IMR-90 (cell line): ENCODE measurements at regions not wholly inside any gene's neighbourhood (a gene's known extent, or its start where the extent isn't known, plus 50 kb on each side); places are given as distances from the start of the nearest gene placed in this dataset.

Experiments used
- ATAC-seq: fragments of 200-7000 bp; cut with Tn5 transposase; 2 replicates; pipeline ENCODE4 v1.9.1; 2020; ENCODE audit warnings: low read depth, mild to moderate bottlenecking, moderate library complexity
- BruUV-seq: library from RNA; stranded (reverse); fragments of 400-500 nt; replicated peaks from 2 replicates; lab custom pipeline; 2021; lab: Mats Ljungman, UMichigan
- CTCF ChIA-PET: fragments of 300-600 bp; formaldehyde crosslinking; extraction: SDS; loops from one replicate; lab custom pipeline; 2021; ENCODE audit warnings: antibody characterized with exemption; lab: Yijun Ruan, JAX
- POLR2A ChIA-PET: fragments of 300-600 bp; sonication (Branson Sonifier 250); formaldehyde crosslinking; loops from one replicate; lab custom pipeline; 2022; ENCODE audit warnings: antibody characterized with exemption; ENCODE audit not compliant: unreplicated experiment; lab: Charles Lee
- DNase-seq: peaks from one replicate; pipeline ENCODE4 v3.0.0; 2013
- H2AFZ ChIP-seq: replicated peaks from 2 replicates; pipeline ENCODE3; 2013; ENCODE audit warnings: low read length, mild to moderate bottlenecking; ENCODE audit not compliant: poor library complexity
- H2AK5ac ChIP-seq: 2 replicates; pipeline ENCODE4 v1.6.1; 2013; ENCODE audit warnings: low read depth, low read length, inconsistent platforms
- H2AK9ac ChIP-seq: replicated peaks from 2 replicates; pipeline ENCODE3; 2013; ENCODE audit warnings: mild to moderate bottlenecking, low read depth, low read length, moderate library complexity; ENCODE audit not compliant: poor library complexity
- H2BK120ac ChIP-seq: 2 replicates; pipeline ENCODE4 v1.6.1; 2013; ENCODE audit warnings: low read depth, low read length, inconsistent platforms
- H2BK15ac ChIP-seq: 3 replicates; pipeline ENCODE4 v1.6.1; 2013; ENCODE audit warnings: low read depth, low read length, inconsistent platforms
- H2BK20ac ChIP-seq: 2 replicates; pipeline ENCODE4 v1.6.1; 2013; ENCODE audit warnings: low read depth, mild to moderate bottlenecking, inconsistent platforms, low read length, moderate library complexity
- H2BK5ac ChIP-seq: 2 replicates; pipeline ENCODE4 v1.6.1; 2013; ENCODE audit warnings: mild to moderate bottlenecking, low read depth, low read length, inconsistent platforms; ENCODE audit not compliant: poor library complexity, severe bottlenecking
- H3K14ac ChIP-seq: replicated peaks from 2 replicates; pipeline ENCODE4 v1.6.1; 2013; ENCODE audit warnings: low read depth, low read length, inconsistent platforms
- H3K18ac ChIP-seq: 2 replicates; pipeline ENCODE4 v1.6.1; 2013; ENCODE audit warnings: low read depth, low read length, control low read depth
- H3K23ac ChIP-seq: 2 replicates; pipeline ENCODE4 v1.6.1; 2013; ENCODE audit warnings: low read depth, low read length, inconsistent platforms
- H3K27ac ChIP-seq: 2 replicates; pipeline ENCODE4 v1.5.1; 2013; ENCODE audit warnings: mild to moderate bottlenecking, control low read depth, low read length; ENCODE audit not compliant: insufficient read depth
- H3K27me3 ChIP-seq: 2 replicates; pipeline ENCODE4 v1.6.1; 2013; ENCODE audit warnings: low read length; ENCODE audit not compliant: control insufficient read depth, insufficient read depth
- H3K36me3 ChIP-seq: 2 replicates; pipeline ENCODE4 v1.6.1; 2013; ENCODE audit warnings: low read length, mixed read lengths; ENCODE audit not compliant: control insufficient read depth, insufficient read depth
- H3K4ac ChIP-seq: 2 replicates; pipeline ENCODE4 v1.6.1; 2013; ENCODE audit warnings: low read depth, low read length, inconsistent platforms
- H3K4me1 ChIP-seq: 2 replicates; pipeline ENCODE4 v1.6.1; 2013; ENCODE audit warnings: low read length, mixed read lengths; ENCODE audit not compliant: control insufficient read depth, insufficient read depth
- H3K4me2 ChIP-seq: 2 replicates; pipeline ENCODE4 v1.6.1; 2013; ENCODE audit warnings: low read depth, mild to moderate bottlenecking, control low read depth, low read length, moderate library complexity
- H3K4me3 ChIP-seq: 2 replicates; pipeline ENCODE4 v1.5.1; 2013; ENCODE audit warnings: low read depth, mild to moderate bottlenecking, control low read depth, low read length, moderate library complexity; ENCODE audit not compliant: insufficient read depth
- H3K56ac ChIP-seq: 2 replicates; pipeline ENCODE4 v1.6.1; 2013; ENCODE audit warnings: low read length, inconsistent platforms; ENCODE audit not compliant: insufficient read depth; ENCODE audit errors: extremely low read depth
- H3K79me1 ChIP-seq, 2 experiments: 2 replicates each; pipeline ENCODE4 v1.6.1; 2013; ENCODE audit warnings: low read length in 2 of 2, inconsistent platforms in 1 of 2, low read depth in 1 of 2
- H3K9ac ChIP-seq: 2 replicates; pipeline ENCODE4 v1.6.1; 2013; ENCODE audit warnings: low read depth, low read length, control low read depth
- H3K9me1 ChIP-seq: 2 replicates; pipeline ENCODE4 v1.6.1; 2013; ENCODE audit warnings: low read length, inconsistent platforms; ENCODE audit not compliant: insufficient read depth
- H3K9me3 ChIP-seq: 2 replicates; pipeline ENCODE4 v1.6.1; 2013; ENCODE audit warnings: low read length; ENCODE audit not compliant: control insufficient read depth, insufficient read depth
- H4K20me1 ChIP-seq: 2 replicates; pipeline ENCODE4 v1.6.1; 2013; ENCODE audit warnings: low read length, inconsistent platforms; ENCODE audit not compliant: insufficient read depth
- H4K5ac ChIP-seq: 2 replicates; pipeline ENCODE4 v1.6.1; 2013; ENCODE audit warnings: mild to moderate bottlenecking, low read depth, low read length, control low read depth
- H4K8ac ChIP-seq, 2 experiments: 2 replicates each; pipeline ENCODE4 v1.6.1; 2013; ENCODE audit warnings: low read depth in 2 of 2, low read length in 2 of 2, control low read depth in 1 of 2, inconsistent platforms in 1 of 2
- H4K91ac ChIP-seq: 2 replicates; pipeline ENCODE4 v1.6.1; 2013; ENCODE audit warnings: low read depth, low read length, inconsistent platforms; ENCODE audit not compliant: insufficient read depth
- MAZ ChIP-seq: IDR thresholded peaks from 2 replicates; pipeline ENCODE4 v1.6.1; 2012; ENCODE audit warnings: low read depth, mild to moderate bottlenecking, low read length, improper control_type of control experiment, moderate library complexity, borderline replicate concordance
- POLR2A ChIP-seq: IDR thresholded peaks from 2 replicates; pipeline ENCODE4 v1.6.1; 2012; ENCODE audit warnings: mild to moderate bottlenecking, low read depth, low read length
- WGBS, 2 experiments: methylation state at CpG; one replicate each; pipeline versions ENCODE4 v1.1.5 to v1.1.7; 2013; ENCODE audit warnings: missing lambda C conversion rate in 2 of 2; ENCODE audit not compliant: insufficient read length in 1 of 2; ENCODE audit errors: extremely low coverage in 2 of 2; 5-methylcytosine and 5-hydroxymethylcytosine counted together
- dilution Hi-C: fragments of 300-500 bp; cut with HindIII; formaldehyde crosslinking; loops from one replicate; pipeline ENCODE4 v1.14.3; 2018; ENCODE audit warnings: low sequenced_read_pairs; ENCODE audit not compliant: unreplicated experiment
- in situ Hi-C: fragments of 300-500 bp; cut with MboI; formaldehyde crosslinking; loops from 3 replicates; pipeline ENCODE4 v1.14.3; 2019; ENCODE audit warnings: low sequenced_read_pairs, inconsistent platforms, mixed read lengths
- intact Hi-C: fragments of 100-400 bp; cut with micrococcal nuclease; formaldehyde crosslinking; loops from 2 replicates; pipeline ENCODE4 v1.10.0; 2022

DNA sequence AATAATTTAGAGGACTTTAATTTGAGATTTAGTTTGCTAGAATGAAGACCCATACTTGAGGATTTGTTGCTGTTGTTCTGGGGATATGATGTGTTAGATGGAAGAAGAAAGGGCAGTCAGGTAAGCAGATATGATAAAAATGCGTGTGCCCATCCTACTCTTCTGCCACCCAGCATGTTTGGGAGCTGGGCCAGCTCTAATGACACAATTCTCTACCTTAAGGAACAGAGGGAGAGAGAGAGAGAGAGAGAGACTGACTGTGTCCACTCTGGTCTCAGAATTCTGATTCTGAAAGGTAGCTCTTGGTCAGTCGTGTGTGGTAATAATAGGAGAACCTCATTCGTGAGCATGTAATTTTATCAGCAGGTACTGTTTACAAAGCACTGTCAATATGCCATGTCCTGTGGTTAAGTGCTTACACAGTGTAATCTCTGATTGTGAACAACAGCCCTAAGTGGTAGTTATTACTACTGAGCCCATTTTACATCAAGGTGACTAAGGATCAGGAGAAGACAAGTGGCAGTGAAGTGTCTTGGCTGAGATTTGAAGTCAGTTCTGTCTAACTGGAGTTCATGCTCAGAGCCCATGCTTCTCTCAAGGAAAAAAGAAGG, 307.4 kb upstream of the SEMA6A start:
- no peak overlapping the region for H2AFZ ChIP-seq
- dilution Hi-C loops (no loop called here), in situ Hi-C loops (no loop called here), intact Hi-C loops (no loop called here)
- H3K23ac ChIP-seq, result no peak overlapping the region
- no TSS peak for BruUV-seq
- no peak overlapping the region for H2BK20ac ChIP-seq
- ChIA-PET POLR2A (no interaction called here), CTCF (no interaction called here)
- no peak overlapping the region for H4K91ac ChIP-seq
- H3K4me1 ChIP-seq, result no peaks in the 10 kb centered on the region
- H3K9ac ChIP-seq, result no peak overlapping the region
- no peak overlapping the region for H3K4me2 ChIP-seq
- no peak for ATAC-seq
- H4K8ac ChIP-seq, result no peak overlapping the region
- no peak overlapping the region for H3K56ac ChIP-seq
- TF ChIP-seq POLR2A (no peak), MAZ (no peak)
- no peak overlapping the region for H2BK15ac ChIP-seq
- no peak overlapping the region for H3K14ac ChIP-seq
- H2AK5ac ChIP-seq, result no peak overlapping the region
- H3K4me3 ChIP-seq, result no peak overlapping the region
- 17% methylated on average over 1 of the region's 3 CpGs; no CpG with 5 or more reads in 1 of the 2 experiments for WGBS, 2 experiments
- no peaks in the 10 kb centered on the region for H3K9me1 ChIP-seq
- DNase-seq, result no peak
- no peak overlapping the region for H4K5ac ChIP-seq
- no peak overlapping the region for H2BK5ac ChIP-seq
- H3K79me1 ChIP-seq, result no peaks in the 10 kb centered on the region
- H2AK9ac ChIP-seq, result no peak overlapping the region
- no peak overlapping the region for H3K18ac ChIP-seq
- no peak overlapping the region for H3K27ac ChIP-seq
- H3K27me3 ChIP-seq, result no peaks in the 10 kb centered on the region
- H3K4ac ChIP-seq, result no peak overlapping the region
- peaks cover 5% of the 10 kb centered on the region for H3K9me3 ChIP-seq
- no peaks in the 10 kb centered on the region for H4K20me1 ChIP-seq
- H3K36me3 ChIP-seq, result no peaks in the 10 kb centered on the region
- H2BK120ac ChIP-seq, result no peak overlapping the region
